ENCODE measurements at regions not wholly inside any gene's neighbourhood (a gene's known extent, or its start where the extent isn't known, plus 50 kb on each side); places are given as distances from the start of the nearest gene placed in this dataset.

- DNase-seq (ENCODE audit: low spot score), result no peak
These were observed 222.3 kb upstream of the BOD1L1 start for GRCh38 chr4:13849778-13850177.

DNA sequence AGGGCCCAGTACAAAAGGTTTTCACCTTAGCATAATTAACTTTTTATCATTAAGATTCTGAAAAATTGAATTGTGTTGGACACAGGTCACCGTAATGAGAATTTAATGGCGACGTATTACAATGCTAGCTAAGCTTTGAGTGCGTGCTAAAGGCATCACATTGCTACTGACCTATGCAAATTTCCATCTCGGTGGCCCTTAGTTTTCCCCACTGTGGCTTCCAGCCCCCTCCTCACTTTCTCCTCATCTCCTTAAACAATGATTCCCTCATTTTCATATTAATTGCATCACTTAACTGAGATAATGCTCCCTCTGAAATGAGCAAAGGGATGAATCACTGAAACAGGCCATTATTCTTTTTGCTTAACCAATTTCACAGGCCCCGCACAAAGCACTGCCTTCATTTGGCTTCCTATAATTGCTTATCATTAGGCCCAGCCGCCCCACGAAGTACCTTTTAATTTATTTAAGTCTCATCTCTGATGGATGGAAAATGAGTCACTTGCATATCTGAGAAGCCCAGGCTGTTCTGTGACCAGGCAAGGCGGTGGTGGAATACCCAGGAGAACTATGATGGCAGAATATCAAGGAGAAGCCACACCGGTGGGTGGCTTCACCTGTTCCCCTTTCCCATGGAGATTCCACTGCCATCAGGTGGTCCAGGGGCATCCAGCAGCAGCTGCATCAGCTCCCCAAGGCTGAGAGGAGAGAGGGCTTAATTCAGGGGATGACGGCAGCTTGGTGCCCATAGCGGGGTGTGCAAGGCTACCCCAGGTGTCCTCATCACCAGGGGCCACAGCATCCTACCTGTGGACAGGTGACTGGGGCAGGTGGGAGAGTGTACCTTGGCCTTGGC lies 223.8 kb upstream of the BOD1L1 start:
- DNase-seq (ENCODE audit: low spot score), result no peak

GRCh38 chr4:13852411-13852810 lies 224.9 kb upstream of the BOD1L1 start:
- DNase-seq (ENCODE audit: low spot score), result no peak

- DNase-seq (ENCODE audit: low spot score), result no peak
These were observed 228.9 kb upstream of the BOD1L1 start for GRCh38 chr4:13856387-13856786.

DNA sequence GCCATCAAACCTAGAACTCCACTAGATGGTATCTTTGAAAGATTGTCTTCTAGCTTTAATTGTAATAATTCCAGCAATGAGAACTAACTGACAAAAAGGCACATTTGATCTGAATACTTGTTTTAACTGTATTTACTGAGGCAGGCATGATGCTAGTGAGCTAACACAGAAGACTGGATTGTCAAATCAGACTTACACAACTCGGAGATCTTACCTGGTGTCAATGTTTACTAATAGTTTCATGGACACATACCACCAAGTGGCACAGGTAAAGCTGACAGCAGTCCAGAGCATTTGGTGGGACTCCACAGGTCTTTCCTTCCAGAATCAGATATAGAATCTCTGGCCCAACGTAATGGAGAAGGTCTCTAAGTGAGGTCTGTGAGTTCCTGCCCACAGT lies 229.9 kb upstream of the BOD1L1 start:
- no peak for DNase-seq (ENCODE audit: low spot score)

DNA sequence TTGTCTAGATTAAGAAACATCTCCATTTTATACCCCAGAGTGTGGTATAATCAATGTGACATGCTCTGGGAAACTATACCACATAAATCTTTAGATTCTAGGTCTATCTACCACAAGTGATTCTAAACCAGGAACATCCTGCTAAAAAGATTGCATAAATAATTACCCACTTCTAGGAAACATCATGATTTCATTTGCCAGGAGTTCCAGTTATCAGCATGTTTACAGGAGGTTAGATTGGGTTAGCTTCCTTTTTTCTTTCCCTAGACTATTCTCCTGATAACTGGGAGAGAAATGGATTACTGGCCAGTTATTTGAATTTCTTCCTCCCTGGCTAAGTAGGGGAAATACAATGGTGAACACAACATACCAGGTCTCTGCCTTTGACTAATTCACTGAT lies 230.3 kb upstream of the BOD1L1 start:
- DNase-seq (ENCODE audit: low spot score), result no peak

GRCh38 chr4:13859423-13859822 lies 231.9 kb upstream of the BOD1L1 start:
- DNase-seq (ENCODE audit: low spot score), result no peak

- DNase-seq (ENCODE audit: low spot score), result no peak
These were observed 232.6 kb upstream of the BOD1L1 start for GRCh38 chr4:13860126-13860525.

DNA sequence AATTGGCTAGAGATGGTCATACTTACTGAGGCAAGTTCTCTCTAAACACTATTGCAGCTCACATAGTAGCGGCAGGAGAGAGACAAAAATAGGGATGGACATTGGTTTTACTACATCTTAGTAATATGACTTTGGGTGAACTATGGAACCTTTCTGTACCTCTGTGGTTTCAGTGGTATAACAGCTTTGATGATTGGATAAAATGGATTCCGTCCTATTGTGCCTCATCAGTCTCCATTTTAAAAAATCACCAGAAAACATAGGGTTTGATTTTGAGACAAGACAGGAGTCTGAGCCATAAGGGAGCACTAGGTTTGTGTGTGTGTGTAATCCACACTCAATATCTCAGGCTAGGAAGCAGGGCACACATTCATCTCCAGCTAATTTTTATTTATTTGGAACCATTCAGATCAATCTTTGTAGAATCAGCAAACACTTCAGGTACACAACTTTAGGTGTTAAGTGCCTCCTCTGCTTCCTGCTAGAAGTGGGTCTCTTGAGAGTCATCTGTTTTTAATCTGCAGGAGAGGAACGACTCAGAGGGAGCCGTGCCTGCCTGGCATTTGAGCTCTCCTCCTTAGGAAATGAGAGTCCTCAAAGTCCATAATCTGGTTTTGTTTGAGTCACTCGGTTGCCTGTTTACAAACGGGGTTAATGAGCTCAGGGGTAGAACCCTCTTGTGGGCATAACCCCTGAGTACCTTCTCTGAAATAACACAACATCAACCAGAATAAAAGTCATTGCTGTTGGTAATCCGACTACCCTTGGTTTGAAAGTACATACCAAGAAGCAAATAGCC lies 238.5 kb upstream of the BOD1L1 start:
- DNase-seq (ENCODE audit: low spot score), result peak; percentile 27

- no peak for DNase-seq (ENCODE audit: low spot score)
These were observed 239.4 kb upstream of the BOD1L1 start for GRCh38 chr4:13866881-13867280.

DNA sequence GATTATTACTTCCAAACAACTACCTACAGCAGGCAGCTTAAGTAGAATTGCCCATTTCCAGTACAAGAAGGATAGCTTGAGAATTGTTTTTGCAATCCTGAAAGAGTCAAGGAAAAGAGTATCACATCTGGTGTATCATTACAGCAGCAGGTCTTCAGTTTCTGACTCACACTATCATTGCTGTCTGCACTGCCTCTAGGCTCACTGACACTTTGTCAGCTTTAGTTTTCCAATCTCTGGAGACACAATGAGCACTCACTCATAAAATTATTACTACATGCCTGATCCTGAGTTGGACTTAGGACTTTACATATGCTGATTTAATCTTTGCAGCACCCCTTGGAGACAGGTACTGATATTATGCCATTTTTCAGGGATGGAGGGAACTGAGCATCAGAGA lies 244.6 kb upstream of the BOD1L1 start:
- DNase-seq (ENCODE audit: low spot score), result no peak

DNA sequence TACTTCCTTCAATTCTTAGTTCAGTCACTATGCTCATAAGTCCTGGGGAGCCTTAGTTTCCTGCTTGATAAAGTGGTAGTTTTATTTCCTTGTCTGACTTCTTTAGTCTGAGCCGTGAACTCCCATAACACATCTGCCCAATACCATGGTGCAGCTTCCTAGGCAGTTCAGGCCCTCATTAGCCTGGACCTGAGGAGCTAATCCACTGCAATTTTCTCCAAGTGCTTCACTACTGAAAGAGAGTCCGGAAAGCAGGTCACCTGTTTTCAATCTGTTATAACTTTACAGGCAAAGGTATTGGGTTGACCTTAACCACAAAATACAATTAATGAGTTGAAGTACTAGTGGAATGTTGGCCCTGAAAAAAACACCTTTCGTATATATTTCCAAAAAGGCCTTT lies 245.4 kb upstream of the BOD1L1 start:
- no peak for DNase-seq (ENCODE audit: low spot score)

- DNase-seq (ENCODE audit: low spot score), result no peak
These were observed 247.7 kb upstream of the BOD1L1 start for GRCh38 chr4:13875181-13875580.

DNA sequence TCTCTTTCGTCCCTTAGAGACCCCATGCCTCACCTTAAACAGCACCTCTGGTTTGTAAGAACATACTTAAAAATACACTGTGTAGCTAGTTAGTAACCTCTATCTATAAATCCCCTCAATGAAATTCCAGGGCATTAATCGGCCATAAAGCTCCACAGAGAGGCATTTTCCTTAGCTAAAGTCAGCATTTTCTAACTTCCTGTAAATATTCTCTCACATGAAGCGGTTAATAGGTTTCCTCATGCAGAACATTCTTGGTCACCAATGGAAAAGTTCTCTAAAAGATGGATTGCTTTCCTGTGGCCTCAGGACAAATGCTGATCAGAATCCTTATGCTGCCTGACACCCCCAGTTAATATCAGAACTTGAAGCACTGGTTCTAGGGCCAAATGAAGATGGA lies 248.6 kb upstream of the BOD1L1 start:
- DNase-seq (ENCODE audit: low spot score), result no peak

- DNase-seq (ENCODE audit: low spot score), result no peak
These were observed 249.4 kb upstream of the BOD1L1 start for GRCh38 chr4:13876940-13877339.

- DNase-seq (ENCODE audit: low spot score), result no peak
These were observed 250.1 kb upstream of the BOD1L1 start for GRCh38 chr4:13877626-13878025.

DNA sequence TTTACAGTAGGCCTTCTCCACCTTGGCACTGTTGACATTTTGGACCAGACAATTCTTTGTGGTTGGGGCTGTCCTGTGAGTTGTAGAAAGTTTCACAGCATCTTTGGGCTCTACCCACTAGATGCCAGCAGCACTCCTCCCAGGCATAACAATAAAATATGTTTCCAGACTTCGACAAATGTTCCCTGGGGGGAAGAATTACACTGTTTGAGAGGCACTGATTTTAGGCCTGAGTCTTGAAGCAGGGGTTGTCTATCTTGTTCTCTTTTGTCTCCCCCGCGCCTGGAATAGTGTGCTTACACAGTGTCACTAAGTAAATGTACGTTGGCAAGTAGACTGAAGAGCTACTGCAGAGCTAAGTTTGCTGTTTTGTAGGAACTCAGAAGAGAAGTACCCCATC lies 254.4 kb upstream of the BOD1L1 start:
- DNase-seq (ENCODE audit: low spot score), result peak; percentile 17

GRCh38 chr4:13887010-13887409 lies 259.5 kb upstream of the BOD1L1 start:
- DNase-seq (ENCODE audit: low spot score), result no peak

DNA sequence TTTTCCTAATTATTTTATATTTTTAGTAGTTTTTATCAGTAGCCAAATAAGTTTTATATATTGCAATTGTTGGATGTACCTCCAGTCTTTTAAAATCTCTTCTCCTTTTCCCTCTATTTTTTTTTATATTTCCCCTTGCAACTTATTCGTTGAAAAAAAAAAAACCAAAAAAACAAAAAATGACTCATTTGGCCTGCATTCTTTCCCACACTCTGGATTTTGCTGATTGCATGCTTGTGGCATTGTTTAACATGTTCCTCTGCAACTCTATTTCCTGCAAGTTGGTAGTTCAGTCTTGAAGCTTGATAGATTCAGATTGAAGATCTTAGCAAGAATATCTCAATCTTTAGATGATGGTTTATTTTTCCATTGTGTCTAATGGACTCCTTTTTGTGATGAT lies 260.6 kb upstream of the BOD1L1 start:
- peak; percentile 63 for DNase-seq (ENCODE audit: low spot score)

DNA sequence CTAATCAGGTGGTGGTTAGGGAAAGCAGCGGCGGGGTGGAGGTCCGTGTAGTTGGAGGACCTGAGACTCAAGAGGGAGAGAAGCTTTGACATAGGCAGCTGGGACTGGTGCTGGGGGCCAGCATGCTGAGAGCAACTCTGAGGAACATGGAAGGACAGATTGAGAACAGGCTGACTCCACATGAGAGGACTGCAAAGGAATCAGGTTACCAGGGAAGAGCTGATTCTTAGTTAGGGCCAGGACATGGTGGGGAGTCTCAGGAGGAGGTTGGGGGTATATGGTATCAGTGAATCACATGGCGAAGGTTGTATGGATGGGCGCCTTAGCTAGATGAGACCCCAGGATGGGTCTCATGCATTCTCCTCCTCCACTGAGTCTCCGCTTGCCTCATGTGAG lies 264.0 kb upstream of the BOD1L1 start:
- DNase-seq (ENCODE audit: low spot score), result peak; percentile 27

DNA sequence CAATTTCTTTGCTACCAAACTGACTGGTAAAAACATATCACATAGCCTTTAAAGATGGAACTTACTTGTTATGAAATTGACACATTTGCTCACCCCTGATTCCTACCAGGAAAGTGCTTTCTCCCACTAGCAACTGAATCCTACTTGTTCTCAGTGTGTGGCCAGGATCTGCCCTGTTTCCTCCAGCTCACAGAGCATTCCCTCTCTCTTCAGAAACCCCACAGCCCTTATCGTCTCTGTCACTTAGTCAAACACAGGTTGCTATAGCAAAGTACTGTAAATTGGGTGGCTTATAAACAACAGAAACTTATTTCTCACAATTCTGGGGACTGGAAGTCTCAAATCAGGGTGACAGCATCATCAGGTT lies 265.2 kb upstream of the BOD1L1 start:
- DNase-seq (ENCODE audit: low spot score), result peak; percentile 43

DNA sequence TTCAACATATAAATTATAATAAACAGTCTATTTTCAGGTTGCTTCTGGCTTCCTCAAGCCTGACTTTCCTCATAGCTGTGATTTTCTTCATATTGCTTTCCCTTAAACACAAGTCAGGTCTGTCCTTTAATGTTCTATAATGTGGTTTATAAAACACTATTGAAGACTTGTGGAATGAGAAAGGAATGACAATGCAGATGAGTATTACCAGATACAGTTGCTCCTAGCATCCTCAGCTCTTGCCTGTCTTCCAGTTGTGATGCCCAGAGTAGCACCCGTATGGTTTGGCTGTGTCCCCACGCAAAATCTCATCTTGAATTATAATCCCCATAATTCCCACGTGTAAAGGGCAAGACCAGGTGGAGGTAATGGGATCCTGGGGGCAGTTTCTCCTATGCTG lies 265.7 kb upstream of the BOD1L1 start:
- no peak for DNase-seq (ENCODE audit: low spot score)

DNA sequence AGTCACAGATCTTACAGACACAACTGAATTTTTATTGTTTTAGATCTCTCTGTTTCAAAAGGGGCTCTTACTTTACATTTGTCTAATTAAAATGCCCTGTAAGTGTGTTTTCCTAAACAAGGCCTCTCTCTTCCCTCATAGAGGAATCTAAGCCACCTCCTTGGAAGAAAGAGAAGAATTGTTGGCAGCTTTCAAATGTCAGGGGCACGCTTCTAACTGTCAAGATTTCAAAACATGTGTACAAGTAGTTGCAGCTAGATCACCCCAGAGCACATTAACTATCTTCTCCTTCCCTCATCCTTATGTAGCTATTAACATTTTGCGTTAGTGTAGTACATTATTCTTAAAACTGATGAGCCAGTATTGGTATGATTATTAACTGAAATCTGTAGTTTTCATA lies 266.5 kb upstream of the BOD1L1 start:
- no peak for DNase-seq (ENCODE audit: low spot score)

DNA sequence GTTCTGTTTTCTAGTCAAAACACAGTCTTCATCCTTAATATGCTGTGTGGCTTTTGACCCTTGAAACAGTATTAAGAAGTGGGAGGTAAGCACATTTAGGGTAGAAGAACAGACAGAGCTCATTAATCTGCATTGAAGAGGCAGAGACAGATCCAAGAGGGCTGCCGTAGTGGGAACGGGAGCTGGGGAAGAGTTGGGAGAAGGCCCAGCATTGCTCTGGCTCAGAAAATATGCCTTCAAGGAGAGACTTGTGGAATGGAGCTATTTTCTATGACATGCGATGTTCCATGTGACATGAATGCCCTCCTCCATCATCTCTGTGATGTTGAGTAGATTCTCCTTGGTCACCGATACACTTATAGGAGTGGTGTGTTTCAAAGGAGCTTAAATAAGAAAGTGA lies 273.3 kb upstream of the BOD1L1 start:
- DNase-seq (ENCODE audit: low spot score), result no peak

All from AG20443 (cell line).